Smooth muscle cell (in vitro differentiated cells): ENCODE measurements at regions not wholly inside any gene's neighbourhood (a gene's known extent, or its start where the extent isn't known, plus 50 kb on each side); places are given as distances from the start of the nearest gene placed in this dataset.

Experiments
- DNase-seq: peaks from one replicate; lab custom pipeline; 2025; ENCODE audit not compliant: unreplicated experiment; lab: John Stamatoyannopoulos, UW
- H2AFZ ChIP-seq: fragments of 200-600 bp; sonication (generic); 2 replicates; pipeline ENCODE4 v1.6.0; 2016; ENCODE audit warnings: antibody characterized with exemption, low read depth, mild to moderate bottlenecking
- H3F3A ChIP-seq: fragments of 200-600 bp; sonication (generic); 2 replicates; pipeline ENCODE4 v1.6.0; 2017; ENCODE audit warnings: antibody characterized with exemption, low read depth
- H3K27ac ChIP-seq: fragments of 200-600 bp; sonication (generic); 2 replicates; pipeline ENCODE4 v1.5.1; 2016; ENCODE audit warnings: low read depth, mild to moderate bottlenecking
- H3K27me3 ChIP-seq: fragments of 200-600 bp; sonication (generic); 2 replicates; pipeline ENCODE4 v1.6.1; 2016; ENCODE audit warnings: low read depth, mild to moderate bottlenecking
- H3K36me3 ChIP-seq: fragments of 200-600 bp; sonication (generic); 2 replicates; pipeline ENCODE4 v1.5.1; 2016; ENCODE audit warnings: low read depth
- H3K4me1 ChIP-seq: fragments of 200-600 bp; sonication (generic); 2 replicates; pipeline ENCODE4 v1.5.1; 2016; ENCODE audit warnings: low read depth
- H3K4me2 ChIP-seq: fragments of 200-600 bp; sonication (generic); 2 replicates; pipeline ENCODE4 v1.6.0; 2016; ENCODE audit warnings: mild to moderate bottlenecking
- H3K4me3 ChIP-seq: fragments of 200-600 bp; sonication (generic); 2 replicates; pipeline ENCODE4 v1.5.1; 2016; ENCODE audit warnings: mild to moderate bottlenecking
- H3K79me2 ChIP-seq: fragments of 200-600 bp; sonication (generic); 2 replicates; pipeline ENCODE4 v1.6.0; 2016; ENCODE audit warnings: low read depth, mild to moderate bottlenecking
- H3K9ac ChIP-seq: fragments of 200-600 bp; sonication (generic); 2 replicates; pipeline ENCODE4 v1.6.0; 2016; ENCODE audit warnings: low read depth
- H3K9me3 ChIP-seq: fragments of 200-600 bp; sonication (generic); replicated peaks from 2 replicates; pipeline ENCODE4 v1.5.1; 2016; ENCODE audit warnings: low read depth
- H4K20me1 ChIP-seq: fragments of 200-600 bp; sonication (generic); 2 replicates; pipeline ENCODE4 v1.6.0; 2016; ENCODE audit warnings: low read depth
- CTCF ChIP-seq: fragments of 200-600 bp; sonication (generic); IDR thresholded peaks from 2 replicates; pipeline ENCODE4 v1.5.1; 2017; ENCODE audit warnings: borderline replicate concordance, mild to moderate bottlenecking, antibody characterized with exemption; ENCODE audit not compliant: insufficient read depth, poor library complexity, severe bottlenecking
- WGBS: methylation state at CpG from one replicate; pipeline ENCODE4 v1.1.7; 2016; ENCODE audit warnings: low lambda C conversion rate; 5-methylcytosine and 5-hydroxymethylcytosine counted together

- no peaks in the 10 kb centered on the region for H3K9me3 ChIP-seq
- no peaks in the 10 kb centered on the region for H3K4me1 ChIP-seq
- DNase-seq: no peak
- H3K27ac ChIP-seq: no peak overlapping the region
- WGBS: 84% methylated on average over 1 of the region's 1 CpG
- TF ChIP-seq CTCF: no peak
- no peaks in the 10 kb centered on the region for H3K36me3 ChIP-seq
- no peak overlapping the region for H3K4me2 ChIP-seq
- no peaks in the 10 kb centered on the region for H3F3A ChIP-seq
- H3K79me2 ChIP-seq: no peaks in the 10 kb centered on the region
- H3K9ac ChIP-seq: no peak overlapping the region
- no peak overlapping the region for H2AFZ ChIP-seq
- H3K4me3 ChIP-seq: no peak overlapping the region
- no peaks in the 10 kb centered on the region for H4K20me1 ChIP-seq
- peaks cover 8% of the 10 kb centered on the region for H3K27me3 ChIP-seq
Measured at GRCh38 chr11:7196396-7197146, 55.1 kb upstream of the SYT9 start.

- Histone ChIP-seq H3K79me2 (no peaks in the 10 kb centered on the region), H3K4me1 (no peaks in the 10 kb centered on the region), H3K27ac (no peak overlapping the region), H3K27me3 (peaks cover 8% of the 10 kb centered on the region), H2AFZ (no peak overlapping the region), H3K36me3 (no peaks in the 10 kb centered on the region), H3K4me2 (no peak overlapping the region), H3K9me3 (no peaks in the 10 kb centered on the region), H3F3A (no peaks in the 10 kb centered on the region), H3K4me3 (no peak overlapping the region), H3K9ac (no peak overlapping the region), H4K20me1 (no peaks in the 10 kb centered on the region)
- TF ChIP-seq CTCF: no peak
- DNase-seq: no peak
Measured at GRCh38 chr11:7197469-7197868, 54.2 kb upstream of the SYT9 start.
